ENCODE measurements at regions not wholly inside any gene's neighbourhood (a gene's known extent, or its start where the extent isn't known, plus 50 kb on each side); places are given as distances from the start of the nearest gene placed in this dataset.

DNA sequence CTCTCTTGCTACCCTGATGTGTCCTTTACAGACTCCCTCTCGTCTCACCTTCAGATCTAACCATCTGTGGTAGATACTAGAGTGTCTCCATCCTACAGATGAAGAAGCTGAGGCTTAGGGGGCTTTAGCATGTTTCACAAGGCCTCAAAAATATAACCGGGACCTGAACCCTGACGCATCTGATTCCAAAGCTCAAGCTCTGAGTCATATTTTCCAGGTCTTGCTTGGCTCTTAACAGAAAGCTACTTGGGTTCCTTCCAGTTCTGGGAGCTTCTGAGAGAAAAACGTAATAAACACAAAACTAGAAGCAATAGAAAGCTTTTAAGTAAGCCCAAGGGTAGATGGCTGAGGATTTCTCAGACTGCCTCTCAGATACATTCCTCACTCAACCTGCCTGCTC, 224.3 kb upstream of the EEF2KMT start:
- Histone ChIP-seq H3K4me3 (replicated peaks in 1 of 3; ENCODE audit: insufficient read depth in 1 of 3, low read depth in 1 of 3, low read length in 3 of 3) (no peak overlapping the region), H3K27me3 (ENCODE audit: control insufficient read depth in 2 of 2, insufficient read depth in 2 of 2, low read length in 2 of 2) (no peaks in the 10 kb centered on the region), H3K36me3 (ENCODE audit: control insufficient read depth in 2 of 2, extremely low read depth in 1 of 2, insufficient read depth in 2 of 2, low read length in 2 of 2) (no peaks in the 10 kb centered on the region), H3K27ac (ENCODE audit: insufficient read depth, low read depth, low read length) (no peak overlapping the region), H4K20me1 (replicated peaks; ENCODE audit: control insufficient read depth, extremely low read depth, insufficient read depth, low read length) (no peaks in the 10 kb centered on the region), H3K4me1 (ENCODE audit: control insufficient read depth, extremely low read depth, insufficient read depth, low read length) (no peaks in the 10 kb centered on the region), H3K9me1 (replicated peaks; ENCODE audit: control insufficient read depth, extremely low read depth, insufficient read depth, low read length) (no peaks in the 10 kb centered on the region), H3K4me2 (ENCODE audit: insufficient read depth, low read length) (no peak overlapping the region), H3K9ac (replicated peaks; ENCODE audit: extremely low read depth, insufficient read depth, low read length) (no peak overlapping the region), H2AFZ (ENCODE audit: low read depth, low read length) (no peak overlapping the region), H3K9me3 (replicated peaks; ENCODE audit: control insufficient read depth, insufficient read depth, low read length) (no peaks in the 10 kb centered on the region), H3K79me2 (ENCODE audit: control insufficient read depth, insufficient read depth, low read length) (no peaks in the 10 kb centered on the region)
- intact Hi-C loops (cut with micrococcal nuclease) (no loop called here), dilution Hi-C loops (cut with MboI; ENCODE audit: extremely low pct_ligation_motif_present, low sequenced_read_pairs) (no loop called here)
- BruUV-seq (replicated peaks): no TSS peak
- POLR2A ChIA-PET: no interaction called here
- CTCF ChIA-PET: no interaction called here
- FAIRE-seq (no peak), DNase-seq (ENCODE audit: low read depth, low spot score) (no peak)
- no peak for TF ChIP-seq MYC (IDR thresholded peaks at IDR 0.05; ENCODE audit: low read depth, low read length)
- TF ChIP-seq EZH2 (IDR thresholded peaks at IDR 0.05; ENCODE audit: borderline replicate concordance, low read depth, low read length, severe bottlenecking): no peak
- no peak for TF ChIP-seq JUN (IDR thresholded peaks at IDR 0.05; ENCODE audit: borderline replicate concordance, insufficient read depth, insufficient read length, low read depth)
- TF ChIP-seq, protein P1, sequence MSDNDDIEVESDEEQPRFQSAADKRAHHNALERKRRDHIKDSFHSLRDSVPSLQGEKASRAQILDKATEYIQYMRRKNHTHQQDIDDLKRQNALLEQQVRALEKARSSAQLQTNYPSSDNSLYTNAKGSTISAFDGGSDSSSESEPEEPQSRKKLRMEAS (IDR thresholded peaks at IDR 0.05; ENCODE audit: insufficient read depth, insufficient read length): no peak
- TF ChIP-seq FOS (IDR thresholded peaks at IDR 0.05; ENCODE audit: borderline replicate concordance, insufficient read depth, low read length): no peak
- TF ChIP-seq GATA2 (IDR thresholded peaks at IDR 0.05; ENCODE audit: insufficient read depth, insufficient read length, low read depth, low read length): no peak
- TF ChIP-seq, protein P2, sequence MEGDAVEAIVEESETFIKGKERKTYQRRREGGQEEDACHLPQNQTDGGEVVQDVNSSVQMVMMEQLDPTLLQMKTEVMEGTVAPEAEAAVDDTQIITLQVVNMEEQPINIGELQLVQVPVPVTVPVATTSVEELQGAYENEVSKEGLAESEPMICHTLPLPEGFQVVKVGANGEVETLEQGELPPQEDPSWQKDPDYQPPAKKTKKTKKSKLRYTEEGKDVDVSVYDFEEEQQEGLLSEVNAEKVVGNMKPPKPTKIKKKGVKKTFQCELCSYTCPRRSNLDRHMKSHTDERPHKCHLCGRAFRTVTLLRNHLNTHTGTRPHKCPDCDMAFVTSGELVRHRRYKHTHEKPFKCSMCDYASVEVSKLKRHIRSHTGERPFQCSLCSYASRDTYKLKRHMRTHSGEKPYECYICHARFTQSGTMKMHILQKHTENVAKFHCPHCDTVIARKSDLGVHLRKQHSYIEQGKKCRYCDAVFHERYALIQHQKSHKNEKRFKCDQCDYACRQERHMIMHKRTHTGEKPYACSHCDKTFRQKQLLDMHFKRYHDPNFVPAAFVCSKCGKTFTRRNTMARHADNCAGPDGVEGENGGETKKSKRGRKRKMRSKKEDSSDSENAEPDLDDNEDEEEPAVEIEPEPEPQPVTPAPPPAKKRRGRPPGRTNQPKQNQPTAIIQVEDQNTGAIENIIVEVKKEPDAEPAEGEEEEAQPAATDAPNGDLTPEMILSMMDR (IDR thresholded peaks at IDR 0.05; ENCODE audit: extremely low read depth in 1 of 2, insufficient read depth in 1 of 2, low read depth in 1 of 2, low read length in 2 of 2): no peak
- TF ChIP-seq POLR2AphosphoS5 (IDR thresholded peaks at IDR 0.05; ENCODE audit: insufficient read depth, low read depth, low read length): no peak
- TF ChIP-seq POLR2A (IDR thresholded peaks at IDR 0.05; ENCODE audit: low read depth, low read length): no peak
